Prostate gland (tissue), 2 donors: ENCODE measurements at regions not wholly inside any gene's neighbourhood (a gene's known extent, or its start where the extent isn't known, plus 50 kb on each side); places are given as distances from the start of the nearest gene placed in this dataset.
"Not testable (repeated sequence)": the region's sequence is repeated elsewhere in the genome, so short reads cannot be mapped to it uniquely, and the experiment has no call there.

ENCODE experiments used
- DNase-seq: peaks from one replicate; pipeline ENCODE4 v3.0.0-alpha.2; 2019; ENCODE audit warnings: low spot score
- H3K27ac ChIP-seq, 2 donors: fragments of 200-600 bp; sonication (generic); 2 replicates each; pipeline ENCODE4 v1.5.1; 2017 to 2019
- H3K27me3 ChIP-seq: fragments of 200-600 bp; sonication (generic); replicated peaks from 2 replicates; pipeline ENCODE4 v1.5.1; 2019; ENCODE audit not compliant: insufficient read depth
- H3K36me3 ChIP-seq, 2 donors: fragments of 200-600 bp; sonication (generic); 1 replicate in 1 of 2; 2 replicates in 1 of 2; pipeline versions ENCODE4 v1.5.1 to v1.8.1; 2017 to 2019
- H3K4me1 ChIP-seq: fragments of 200-600 bp; sonication (generic); replicated peaks from 2 replicates; pipeline ENCODE4 v1.5.1; 2019
- H3K4me3 ChIP-seq, 2 donors: fragments of 200-600 bp; sonication (generic); 2 replicates each; pipeline ENCODE4 v1.5.1; 2017 to 2019
- H3K9me3 ChIP-seq: fragments of 200-600 bp; sonication (generic); 2 replicates; pipeline ENCODE4 v1.5.1; 2017
- CTCF ChIP-seq, 4 experiments: fragments of 200-600 bp in 2 of 4; fragments of 450-650 bp in 2 of 4; sonication (generic) in 2 of 4; IDR thresholded peaks; 1 replicate in 3 of 4; 2 replicates in 1 of 4; pipeline ENCODE4 v1.5.1; 2016 to 2019; ENCODE audit warnings: antibody characterized with exemption in 4 of 4, mild to moderate bottlenecking in 2 of 4, moderate library complexity in 2 of 4
- POLR2A ChIP-seq: fragments of 450-650 bp; IDR thresholded peaks from one replicate; pipeline ENCODE4 v1.6.1; 2016; ENCODE audit warnings: antibody characterized with exemption, mild to moderate bottlenecking
- POLR2AphosphoS5 ChIP-seq: sonication (generic); formaldehyde crosslinking; IDR thresholded peaks from one replicate; pipeline ENCODE4 v1.6.1; 2017; ENCODE audit warnings: antibody characterized with exemption
- WGBS: methylation state at CpG from one replicate; pipeline ENCODE4 v1.1.5; 2018; 5-methylcytosine and 5-hydroxymethylcytosine counted together
- intact Hi-C: fragments of 100-400 bp; cut with DNase I; formaldehyde crosslinking; loops from one replicate; pipeline ENCODE4 v1.14.2; 2022

DNA sequence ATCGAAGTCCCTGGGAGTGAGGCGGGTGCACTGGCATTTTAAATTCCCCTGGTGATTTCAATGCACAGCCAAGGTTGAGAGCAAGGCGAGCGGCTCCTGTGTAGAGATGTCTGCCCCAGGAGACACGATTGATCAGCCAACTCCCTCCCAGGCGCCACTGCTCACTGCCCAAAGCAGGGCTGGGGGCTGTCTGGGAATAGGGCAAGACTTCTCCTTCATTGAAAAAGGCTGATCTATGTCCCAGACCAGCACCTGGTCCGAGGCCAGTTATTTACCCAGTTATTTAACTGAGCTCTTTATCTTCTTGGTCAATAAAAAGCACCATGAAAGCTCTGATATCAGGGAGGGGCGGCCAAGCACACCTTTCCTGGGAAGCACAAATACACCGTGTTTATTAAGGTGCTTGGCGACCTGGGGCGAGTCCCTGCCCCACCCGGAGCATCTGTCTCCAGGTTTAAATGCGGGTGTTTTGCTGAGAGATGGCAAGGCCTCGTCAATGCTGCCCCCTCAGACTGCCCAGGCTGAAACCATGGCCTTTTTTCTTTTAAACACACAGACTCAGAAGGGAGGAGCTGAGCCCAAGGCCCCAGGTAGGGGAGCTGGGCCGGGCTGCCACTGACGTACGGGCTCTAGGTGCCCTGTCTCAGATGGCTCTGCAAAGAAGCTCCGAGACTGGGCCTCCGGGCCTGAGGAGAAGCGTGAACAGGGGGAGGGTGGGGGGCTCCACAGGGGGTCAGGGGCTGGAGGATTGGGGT lies 73.9 kb upstream of the HPCAL1 start:
- 61% methylated on average over 20 of the region's 20 CpGs for WGBS
- Histone ChIP-seq H3K27me3 (no peaks in the 10 kb centered on the region), H3K36me3 (no peaks in the 10 kb centered on the region), H3K9me3 (no peaks in the 10 kb centered on the region), H3K27ac (no peak overlapping the region), H3K4me3 (no peak overlapping the region), H3K4me1 (no peaks in the 10 kb centered on the region)
- DNase-seq: peak; percentile 17
- intact Hi-C loops: no loop called here
- TF ChIP-seq POLR2A: no peak
- no peak for TF ChIP-seq CTCF (IDR thresholded peaks at IDR 0.05)
- TF ChIP-seq POLR2AphosphoS5: peak; percentile 24

- Histone ChIP-seq H3K36me3 (no peaks in the 10 kb centered on the region), H3K9me3 (no peaks in the 10 kb centered on the region), H3K4me3 (no peak overlapping the region), H3K27me3 (no peaks in the 10 kb centered on the region), H3K27ac (no peak overlapping the region), H3K4me1 (no peaks in the 10 kb centered on the region)
- intact Hi-C loops: no loop called here
- no peak for DNase-seq
- TF ChIP-seq POLR2A: no peak
- no peak for TF ChIP-seq CTCF (IDR thresholded peaks at IDR 0.05)
- no peak for TF ChIP-seq POLR2AphosphoS5
- WGBS: 79% methylated on average over 9 of the region's 9 CpGs
Observed at GRCh38 chr2:10229462-10230099, 73.1 kb upstream of the HPCAL1 start.

GRCh38 chr2:10230499-10230898 lies 72.2 kb upstream of the HPCAL1 start:
- no peaks in the 10 kb centered on the region for H3K9me3 ChIP-seq
- no peak overlapping the region for H3K27ac ChIP-seq
- no peak for TF ChIP-seq CTCF (IDR thresholded peaks at IDR 0.05)
- no peak for TF ChIP-seq POLR2A
- no peak for TF ChIP-seq POLR2AphosphoS5
- no peak for DNase-seq
- WGBS: 86% methylated on average over 5 of the region's 5 CpGs
- H3K27me3 ChIP-seq: no peaks in the 10 kb centered on the region
- H3K4me1 ChIP-seq: no peaks in the 10 kb centered on the region
- no peaks in the 10 kb centered on the region for H3K36me3 ChIP-seq
- intact Hi-C loops: no loop called here
- H3K4me3 ChIP-seq: no peak overlapping the region

- H3K27me3 ChIP-seq, H3K4me1 ChIP-seq, H3K36me3 ChIP-seq, H3K9me3 ChIP-seq, intact Hi-C loops, H3K27ac ChIP-seq, H3K4me3 ChIP-seq, DNase-seq: not testable (repeated sequence)
- WGBS: 92% methylated on average over 11 of the region's 11 CpGs
Observed at GRCh38 chr2:10230921-10231320, 71.8 kb upstream of the HPCAL1 start.

DNA sequence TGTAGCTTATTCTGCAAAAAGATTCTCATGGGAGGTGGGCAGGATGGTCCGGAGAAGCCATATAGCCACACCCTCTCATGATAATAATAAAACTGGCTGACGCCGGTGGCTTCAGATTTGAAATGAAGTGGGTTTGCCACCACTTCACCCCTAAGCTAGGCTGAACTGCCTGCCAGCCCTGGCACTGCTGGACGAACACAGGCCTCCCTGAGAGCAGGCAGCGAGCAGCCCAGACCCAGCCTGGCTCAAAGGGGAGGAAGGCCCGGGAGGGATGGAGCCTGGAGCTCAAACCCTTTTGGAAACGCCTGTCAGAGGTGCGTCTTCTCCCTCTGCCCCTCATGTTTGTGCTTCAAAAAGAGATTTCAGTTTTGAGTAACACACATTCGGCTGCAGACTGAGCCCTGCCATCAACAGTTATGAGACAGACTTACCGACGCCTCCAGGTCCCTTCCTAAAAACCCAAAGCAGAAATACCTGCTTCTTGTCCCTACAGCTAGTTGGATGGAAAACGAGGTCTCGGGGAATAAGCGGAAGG lies 71.1 kb upstream of the HPCAL1 start:
- no peak overlapping the region for H3K4me3 ChIP-seq
- intact Hi-C loops: no loop called here
- no peaks in the 10 kb centered on the region for H3K9me3 ChIP-seq
- H3K27me3 ChIP-seq: no peaks in the 10 kb centered on the region
- no peaks in the 10 kb centered on the region for H3K4me1 ChIP-seq
- no peaks in the 10 kb centered on the region for H3K36me3 ChIP-seq
- DNase-seq: no peak
- TF ChIP-seq POLR2A: no peak
- TF ChIP-seq POLR2AphosphoS5: no peak
- no peak for TF ChIP-seq CTCF (IDR thresholded peaks at IDR 0.05)
- no peak overlapping the region for H3K27ac ChIP-seq
- WGBS: 86% methylated on average over 14 of the region's 14 CpGs
